SIG-M5 treated with dmso at 0.1 percent for 504 hours (cell line): ENCODE measurements at regions not wholly inside any gene's neighbourhood (a gene's known extent, or its start where the extent isn't known, plus 50 kb on each side); places are given as distances from the start of the nearest gene placed in this dataset.

Experiments used
- DNase-seq: peaks from one replicate; lab custom pipeline; 2025; ENCODE audit not compliant: unreplicated experiment; lab: John Stamatoyannopoulos, UW

DNA sequence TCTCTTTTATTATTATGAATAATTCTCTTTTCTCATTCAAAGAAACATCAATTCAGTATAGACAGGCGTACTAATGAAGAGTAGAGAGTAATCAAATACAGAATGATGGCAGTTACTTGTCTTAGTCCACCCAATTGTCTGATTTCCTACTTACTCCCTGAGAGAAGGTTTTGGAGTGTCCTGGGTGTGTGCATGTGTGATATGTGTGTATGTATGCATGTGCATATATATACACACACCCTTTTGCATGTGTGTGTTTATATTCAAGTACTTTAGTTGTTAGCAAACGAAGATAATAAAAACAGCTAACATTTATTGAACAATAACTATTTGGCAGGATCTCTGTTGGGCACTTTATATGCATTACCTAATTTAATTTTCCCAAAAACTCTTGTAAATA lies 63.2 kb upstream of the CCDC190 start:
- no peak for DNase-seq

DNA sequence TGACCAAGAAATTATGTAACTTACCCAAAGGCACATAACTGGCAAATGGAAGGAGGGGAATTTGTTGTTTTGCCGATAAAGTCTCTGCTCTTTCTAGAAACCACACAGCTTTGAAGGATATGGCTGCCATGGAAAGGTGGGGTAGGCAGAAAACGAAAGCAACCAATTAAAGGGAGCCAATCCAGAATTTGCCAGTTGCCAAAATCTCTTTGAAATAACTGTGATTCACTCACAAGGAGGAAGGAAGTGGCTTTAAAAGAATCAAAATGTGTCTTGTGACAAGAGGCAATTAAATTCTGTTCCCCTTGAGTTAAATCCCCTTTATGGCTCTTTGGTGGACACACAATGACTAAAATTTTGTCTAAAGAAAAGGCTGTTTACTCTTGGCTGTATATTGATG lies 61.2 kb upstream of the CCDC190 start:
- no peak for DNase-seq

GRCh38 chr1:162921311-162921710 lies 60.3 kb upstream of the CCDC190 start:
- no peak for DNase-seq

- peak; percentile 75 for DNase-seq
Observed at GRCh38 chr1:162919034-162919433, 58.1 kb upstream of the CCDC190 start.

DNA sequence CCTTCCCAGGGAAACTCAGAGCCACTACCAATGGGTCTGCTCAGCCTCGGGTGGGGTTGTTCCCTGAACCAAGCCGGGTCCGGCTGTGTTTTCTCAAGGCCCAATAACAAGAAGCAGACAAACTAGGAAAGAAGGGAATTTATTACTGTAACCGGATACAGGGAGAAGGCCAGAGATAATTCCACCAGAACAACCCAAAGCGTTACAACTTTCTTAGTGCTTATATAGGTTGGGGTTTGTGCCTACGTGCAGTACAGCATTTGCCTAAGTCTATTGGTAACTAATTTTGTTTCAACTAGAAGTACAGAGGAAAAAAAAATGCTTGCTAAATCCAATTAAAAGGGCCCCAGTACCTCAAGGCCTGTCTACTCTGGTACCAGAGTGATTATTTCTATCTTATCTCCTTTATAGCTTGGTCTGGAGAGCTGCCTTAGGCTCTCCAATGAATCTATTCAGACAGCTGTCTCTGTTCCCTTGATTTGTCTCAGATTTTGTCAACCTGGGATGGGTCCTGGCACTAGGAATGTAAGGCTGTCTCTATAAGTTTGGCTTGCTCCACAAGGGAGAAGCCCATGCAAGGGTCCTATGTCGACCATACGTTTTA lies 57.3 kb upstream of the CCDC190 start:
- no peak for DNase-seq

GRCh38 chr1:162916821-162917613 lies 56.0 kb upstream of the CCDC190 start:
- no peak for DNase-seq

- no peak for DNase-seq
Observed at GRCh38 chr1:162916407-162916806, 55.4 kb upstream of the CCDC190 start.

DNA sequence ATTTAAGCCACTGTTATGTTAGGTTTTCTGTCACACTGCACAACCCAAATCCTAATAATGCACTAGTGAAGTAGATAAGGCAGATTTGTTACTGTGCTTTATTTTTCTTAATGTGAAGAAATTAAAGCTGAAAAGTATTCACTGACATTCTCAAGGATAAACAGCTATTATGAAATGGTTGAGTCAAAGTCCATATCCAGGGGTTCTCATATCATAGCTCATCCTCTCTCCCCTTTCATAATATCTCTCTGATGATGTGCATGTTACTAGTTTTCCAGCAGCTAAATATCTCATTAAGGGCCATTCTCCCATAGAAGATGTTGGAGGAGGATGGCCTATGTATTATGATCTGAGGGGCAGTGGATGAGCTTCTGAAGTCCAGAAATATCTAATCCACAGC lies 53.6 kb upstream of the CCDC190 start:
- DNase-seq: no peak

GRCh38 chr1:162913345-162913744 lies 52.4 kb upstream of the CCDC190 start:
- DNase-seq: peak; percentile 20

DNA sequence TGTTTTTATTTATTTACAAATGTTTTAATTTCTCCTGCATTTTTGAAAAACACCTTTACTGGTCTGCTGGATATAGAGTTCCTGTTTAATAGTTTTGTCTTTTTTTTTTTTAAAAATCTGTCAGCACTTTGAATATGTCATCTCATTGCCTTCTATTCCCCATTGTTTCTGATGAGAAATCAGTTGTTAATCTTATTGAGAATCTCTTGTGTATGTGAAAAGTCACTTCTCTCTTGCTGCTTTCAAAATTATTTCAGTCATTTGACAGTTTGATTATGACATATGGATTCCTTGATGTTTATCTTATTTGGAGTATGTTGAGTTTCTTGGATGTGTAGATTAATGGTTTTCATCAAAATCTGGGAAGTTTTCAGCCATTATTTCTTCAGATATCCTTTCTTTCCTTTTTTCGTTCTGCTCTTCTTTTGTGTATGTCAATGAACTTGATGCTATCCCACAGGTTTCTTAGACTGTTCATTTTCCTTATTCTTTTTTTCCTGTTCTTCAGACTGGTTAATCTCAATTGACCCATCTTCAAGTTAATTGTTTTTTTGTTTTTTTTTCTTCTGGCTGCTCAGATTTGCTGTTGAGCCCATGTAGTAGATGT lies 51.2 kb upstream of the CCDC190 start:
- no peak for DNase-seq
